Effector memory CD8-positive, alpha-beta T cell (primary cell): ENCODE measurements at regions not wholly inside any gene's neighbourhood (a gene's known extent, or its start where the extent isn't known, plus 50 kb on each side); places are given as distances from the start of the nearest gene placed in this dataset.

Experiments used
- ATAC-seq: fragments of 150-1000 bp; cut with Tn5 transposase; replicated peaks from 2 replicates; pipeline ENCODE4 v1.10.0; 2021; ENCODE audit warnings: mild to moderate bottlenecking, moderate library complexity
- DNase-seq, 3 experiments: peaks; one replicate each; pipeline ENCODE4 v3.0.0; 2021
- H3K27ac Mint-ChIP-seq, 2 donors: one replicate each; pipeline ENCODE4 v1.8.0; 2022; ENCODE audit warnings: mild to moderate bottlenecking in 2 of 2, mixed read lengths in 2 of 2, moderate library complexity in 2 of 2
- H3K27me3 Mint-ChIP-seq, 2 donors: one replicate each; pipeline ENCODE4 v1.8.0; 2022; ENCODE audit warnings: mixed read lengths in 2 of 2
- H3K36me3 Mint-ChIP-seq: one replicate; pipeline ENCODE4 v1.8.0; 2022; ENCODE audit warnings: mild to moderate bottlenecking, moderate library complexity, mixed read lengths; ENCODE audit not compliant: insufficient read depth
- H3K4me1 Mint-ChIP-seq, 2 donors: one replicate each; pipeline ENCODE4 v1.8.0; 2022; ENCODE audit warnings: low read depth in 2 of 2, mixed read lengths in 2 of 2
- H3K4me3 Mint-ChIP-seq, 2 donors: one replicate each; pipeline ENCODE4 v1.8.0; 2022; ENCODE audit warnings: mild to moderate bottlenecking in 2 of 2, mixed read lengths in 2 of 2, moderate library complexity in 2 of 2
- H3K9me3 Mint-ChIP-seq, 2 donors: one replicate each; pipeline ENCODE4 v1.8.0; 2022; ENCODE audit warnings: mixed read lengths in 2 of 2

- no peak overlapping the region for H3K27ac Mint-ChIP-seq
- H3K4me3 Mint-ChIP-seq, result no peak overlapping the region
- ATAC-seq, result no peak
- H3K9me3 Mint-ChIP-seq, result no peaks in the 10 kb centered on the region
- peaks cover 26 to 57% of the 10 kb centered on the region in 2 donors for H3K27me3 Mint-ChIP-seq
- peaks cover 2 to 5% of the 10 kb centered on the region in 2 donors for H3K4me1 Mint-ChIP-seq
- H3K36me3 Mint-ChIP-seq, result no peaks in the 10 kb centered on the region
- no peak for DNase-seq
Measured at GRCh38 chr5:68748101-68748500, 345.7 kb upstream of the SLC30A5 start.

GRCh38 chr5:68749077-68749476 lies 344.7 kb upstream of the SLC30A5 start:
- Mint-ChIP-seq H3K27ac (no peak overlapping the region), H3K36me3 (no peaks in the 10 kb centered on the region), H3K4me1 (peaks cover 2 to 5% of the 10 kb centered on the region in 2 donors), H3K9me3 (no peaks in the 10 kb centered on the region), H3K27me3 (peaks cover 26 to 51% of the 10 kb centered on the region in 2 donors), H3K4me3 (no peak overlapping the region)
- DNase-seq (no peak), ATAC-seq (no peak)

DNA sequence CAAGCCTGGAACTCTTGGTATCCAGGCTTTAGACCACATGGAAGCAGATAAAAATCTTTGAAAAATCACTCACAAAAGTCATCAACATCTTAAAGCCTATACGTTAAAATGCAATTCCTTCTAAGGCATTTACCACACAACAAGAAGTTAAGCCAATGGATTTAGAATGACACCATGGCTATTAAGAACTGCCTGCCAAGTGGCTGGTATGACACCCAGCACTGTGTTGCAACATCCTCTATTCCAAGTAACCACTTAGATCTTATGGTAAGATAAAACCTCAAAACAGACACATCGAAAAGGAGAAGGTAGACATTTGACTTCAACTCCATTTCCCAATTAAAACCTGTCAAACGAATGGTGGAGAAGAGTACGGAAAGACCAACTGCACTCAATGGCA lies 344.2 kb upstream of the SLC30A5 start:
- H3K27me3 Mint-ChIP-seq, result peaks cover 26 to 57% of the 10 kb centered on the region in 2 donors
- no peak overlapping the region for H3K4me3 Mint-ChIP-seq
- no peak for ATAC-seq
- H3K27ac Mint-ChIP-seq, result no peak overlapping the region
- no peaks in the 10 kb centered on the region for H3K36me3 Mint-ChIP-seq
- no peaks in the 10 kb centered on the region for H3K9me3 Mint-ChIP-seq
- peaks cover 2 to 5% of the 10 kb centered on the region in 2 donors for H3K4me1 Mint-ChIP-seq
- DNase-seq, result no peak

GRCh38 chr5:68751661-68752060 lies 342.2 kb upstream of the SLC30A5 start:
- DNase-seq, result no peak

GRCh38 chr5:68754536-68754935 lies 339.3 kb upstream of the SLC30A5 start:
- ATAC-seq (no peak), DNase-seq (no peak)
- Mint-ChIP-seq H3K9me3 (no peaks in the 10 kb centered on the region), H3K27me3 (peaks cover 19 to 32% of the 10 kb centered on the region in 2 donors), H3K36me3 (no peaks in the 10 kb centered on the region), H3K4me1 (no peaks in the 10 kb centered on the region), H3K27ac (no peak overlapping the region), H3K4me3 (no peak overlapping the region)

More at GRCh38 chr5:68751661-68752060, 342.2 kb upstream of the SLC30A5 start:
- Mint-ChIP-seq H3K9me3 (no peaks in the 10 kb centered on the region), H3K4me3 (no peak overlapping the region), H3K27me3 (peaks cover 26 to 61% of the 10 kb centered on the region in 2 donors), H3K4me1 (no peaks in the 10 kb centered on the region), H3K27ac (no peak overlapping the region), H3K36me3 (no peaks in the 10 kb centered on the region)
- ATAC-seq, result no peak

DNA sequence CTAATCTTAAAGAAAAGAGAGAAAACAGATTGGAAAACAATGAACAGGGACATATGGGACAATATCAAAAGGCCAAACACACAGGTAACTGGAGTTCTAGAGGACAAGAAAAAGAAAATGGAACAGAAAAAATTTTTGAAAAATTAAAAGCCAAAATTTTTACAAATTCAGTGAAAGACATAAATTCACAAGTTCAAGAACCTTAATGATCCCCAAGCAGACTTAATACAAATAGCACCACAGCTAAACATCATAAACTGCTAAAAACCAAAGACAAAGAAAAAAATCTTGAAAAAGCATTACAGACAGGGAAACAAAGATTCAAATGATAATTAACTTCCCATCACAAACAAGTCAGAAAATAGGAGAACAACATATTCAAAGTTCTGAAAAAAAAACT lies 338.5 kb upstream of the SLC30A5 start:
- no peak overlapping the region for H3K27ac Mint-ChIP-seq
- no peaks in the 10 kb centered on the region for H3K36me3 Mint-ChIP-seq
- H3K4me3 Mint-ChIP-seq, result no peak overlapping the region
- H3K27me3 Mint-ChIP-seq, result peaks cover 11 to 25% of the 10 kb centered on the region in 2 donors
- no peak for DNase-seq
- no peaks in the 10 kb centered on the region for H3K4me1 Mint-ChIP-seq
- no peak for ATAC-seq
- H3K9me3 Mint-ChIP-seq, result no peaks in the 10 kb centered on the region

DNA sequence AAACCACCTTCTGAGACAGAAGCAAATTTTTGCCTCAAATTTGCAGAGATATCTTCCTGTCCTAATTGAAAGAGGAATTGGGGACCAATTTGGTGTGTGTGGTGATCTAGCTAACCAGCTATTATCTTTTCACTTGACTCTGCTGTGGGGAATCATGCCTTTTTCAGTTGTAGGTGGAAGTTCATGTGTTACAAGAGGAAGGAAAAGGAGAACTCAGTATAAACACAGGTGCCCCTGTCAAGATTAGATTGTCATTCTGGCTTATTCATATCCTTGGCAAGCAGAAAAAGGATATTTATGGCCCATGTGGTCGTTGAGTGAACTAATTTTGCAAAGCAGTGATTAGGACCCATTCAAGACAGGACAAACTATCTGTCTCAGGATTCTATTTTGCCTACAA lies 336.8 kb upstream of the SLC30A5 start:
- Mint-ChIP-seq H3K36me3 (no peaks in the 10 kb centered on the region), H3K27me3 (peaks cover 0 to 10% of the 10 kb centered on the region in 2 donors), H3K4me3 (no peak overlapping the region), H3K27ac (no peak overlapping the region), H3K9me3 (no peaks in the 10 kb centered on the region), H3K4me1 (no peaks in the 10 kb centered on the region)
- DNase-seq (no peak), ATAC-seq (no peak)

DNA sequence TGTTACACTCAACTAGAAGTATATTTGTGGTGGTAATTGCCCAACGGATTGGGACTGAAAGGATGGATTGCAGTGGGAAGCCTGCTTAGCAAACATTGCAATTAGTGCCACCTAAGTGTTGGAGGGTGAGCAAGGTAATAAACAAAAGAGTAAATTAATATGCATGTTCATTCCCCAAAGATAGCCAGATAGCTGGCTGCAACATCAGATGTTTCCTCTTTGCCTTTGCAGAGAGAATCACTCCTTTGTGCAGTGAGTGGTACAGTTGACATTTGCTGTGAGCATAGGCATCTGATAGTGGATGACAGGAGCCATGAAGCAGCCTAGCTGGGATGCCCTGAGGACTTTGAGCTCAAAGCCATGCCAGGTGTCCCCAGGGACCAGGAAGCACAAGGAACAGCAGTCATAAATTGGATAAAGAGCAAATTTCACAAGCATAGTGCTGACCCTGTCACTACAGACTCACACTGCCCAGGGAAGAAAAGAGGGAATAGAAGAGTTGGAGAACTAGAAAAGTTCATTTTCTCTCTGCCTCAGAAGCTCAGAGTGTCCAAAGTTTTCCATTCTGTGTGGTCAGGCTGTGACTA lies 336.1 kb upstream of the SLC30A5 start:
- Mint-ChIP-seq H3K27ac (no peak overlapping the region), H3K27me3 (peaks cover 0 to 10% of the 10 kb centered on the region in 2 donors), H3K9me3 (no peaks in the 10 kb centered on the region), H3K36me3 (no peaks in the 10 kb centered on the region), H3K4me3 (no peak overlapping the region), H3K4me1 (no peaks in the 10 kb centered on the region)
- DNase-seq (no peak), ATAC-seq (no peak)

GRCh38 chr5:68759593-68759992 lies 334.2 kb upstream of the SLC30A5 start:
- Mint-ChIP-seq H3K4me1 (no peaks in the 10 kb centered on the region), H3K9me3 (no peaks in the 10 kb centered on the region), H3K36me3 (no peaks in the 10 kb centered on the region), H3K27ac (no peak overlapping the region), H3K4me3 (no peak overlapping the region), H3K27me3 (peaks cover 0 to 4% of the 10 kb centered on the region in 2 donors)
- ATAC-seq, result no peak
- DNase-seq, result no peak

DNA sequence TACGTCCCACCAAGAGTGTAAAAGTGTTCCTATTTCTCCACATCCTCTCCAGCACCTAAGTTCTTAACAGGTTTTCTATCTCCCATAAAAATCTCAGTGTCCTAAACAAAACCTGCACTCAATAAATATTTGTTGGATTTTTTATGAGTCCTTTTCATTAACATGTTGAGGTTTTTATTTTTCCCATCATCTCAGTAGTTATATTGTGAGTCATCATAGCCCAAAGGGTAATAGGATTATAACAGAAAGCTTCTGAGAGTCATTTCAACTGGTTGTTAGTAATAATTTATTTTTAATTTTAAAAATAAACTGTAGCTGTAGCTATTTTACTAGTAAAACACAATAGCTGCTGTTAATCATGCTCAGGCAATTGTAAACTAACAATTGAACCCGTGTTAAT lies 331.6 kb upstream of the SLC30A5 start:
- ATAC-seq, result no peak
- Mint-ChIP-seq H3K4me1 (no peaks in the 10 kb centered on the region), H3K36me3 (no peaks in the 10 kb centered on the region), H3K27me3 (no peaks in the 10 kb centered on the region), H3K27ac (no peak overlapping the region), H3K9me3 (no peaks in the 10 kb centered on the region), H3K4me3 (no peak overlapping the region)
- DNase-seq, result no peak

DNA sequence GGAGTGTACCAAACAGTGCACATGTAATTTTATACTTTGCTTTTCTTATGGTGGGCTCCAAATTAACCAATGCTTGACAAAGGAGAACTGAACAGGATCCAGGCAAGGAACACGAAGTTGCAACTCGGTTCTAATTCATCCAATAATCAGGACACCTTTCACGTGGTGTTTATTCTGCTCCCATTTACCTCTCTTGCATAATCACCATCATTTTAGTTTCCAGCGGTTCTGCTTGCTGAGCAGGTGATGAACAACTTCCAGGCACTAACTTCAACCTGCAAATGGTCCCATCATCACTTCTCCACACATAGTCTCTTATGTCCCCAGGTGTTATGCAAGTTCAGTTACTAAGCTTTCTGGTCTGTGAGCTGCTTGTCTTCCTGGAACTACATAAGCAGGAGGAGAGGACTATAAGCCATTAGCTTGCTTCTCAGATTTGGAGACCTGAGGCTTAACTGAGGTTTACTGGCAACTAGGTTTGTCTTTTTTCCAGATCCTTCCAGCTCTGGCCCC lies 326.8 kb upstream of the SLC30A5 start:
- ATAC-seq (no peak), DNase-seq (no peak)
- Mint-ChIP-seq H3K36me3 (no peaks in the 10 kb centered on the region), H3K9me3 (no peaks in the 10 kb centered on the region), H3K27ac (no peak overlapping the region), H3K4me3 (no peak overlapping the region), H3K27me3 (no peaks in the 10 kb centered on the region), H3K4me1 (no peaks in the 10 kb centered on the region)

- no peaks in the 10 kb centered on the region for H3K36me3 Mint-ChIP-seq
- H3K27me3 Mint-ChIP-seq, result no peaks in the 10 kb centered on the region
- H3K4me3 Mint-ChIP-seq, result no peak overlapping the region
- no peaks in the 10 kb centered on the region for H3K4me1 Mint-ChIP-seq
- H3K9me3 Mint-ChIP-seq, result no peaks in the 10 kb centered on the region
- peak overlapping the region in 1 of 2 donors; percentile 29 for H3K27ac Mint-ChIP-seq
- no peak for ATAC-seq
- DNase-seq, result no peak
Measured at GRCh38 chr5:68770551-68770950, 323.3 kb upstream of the SLC30A5 start.

- no peak overlapping the region for H3K27ac Mint-ChIP-seq
- H3K36me3 Mint-ChIP-seq, result no peaks in the 10 kb centered on the region
- no peak for DNase-seq
- no peaks in the 10 kb centered on the region for H3K4me1 Mint-ChIP-seq
- H3K4me3 Mint-ChIP-seq, result no peak overlapping the region
- no peaks in the 10 kb centered on the region for H3K27me3 Mint-ChIP-seq
- H3K9me3 Mint-ChIP-seq, result no peaks in the 10 kb centered on the region
- ATAC-seq, result no peak
Measured at GRCh38 chr5:68771221-68771620, 322.6 kb upstream of the SLC30A5 start.

- H3K36me3 Mint-ChIP-seq, result no peaks in the 10 kb centered on the region
- H3K4me1 Mint-ChIP-seq, result no peaks in the 10 kb centered on the region
- no peak overlapping the region for H3K4me3 Mint-ChIP-seq
- H3K27ac Mint-ChIP-seq, result no peak overlapping the region
- H3K27me3 Mint-ChIP-seq, result no peaks in the 10 kb centered on the region
- DNase-seq, result no peak
- no peak for ATAC-seq
- no peaks in the 10 kb centered on the region for H3K9me3 Mint-ChIP-seq
Measured at GRCh38 chr5:68771732-68772131, 322.1 kb upstream of the SLC30A5 start.
